ENCODE measurements at regions not wholly inside any gene's neighbourhood (a gene's known extent, or its start where the extent isn't known, plus 50 kb on each side); places are given as distances from the start of the nearest gene placed in this dataset.

- in situ Hi-C loops (cut with MboI; ENCODE audit: low pct_unique_long_range_greater_than_20kb, low sequenced_read_pairs, unreplicated experiment), result no loop called here
- TF ChIP-seq CTCF (IDR thresholded peaks at IDR 0.05; ENCODE audit: extremely low read depth, insufficient read depth, missing control alignments), result no peak
- DNase-seq (ENCODE audit: low spot score), result no peak
These were observed 135.9 kb downstream of the ITGB8 start for GRCh38 chr7:20466543-20467021.

GRCh38 chr7:20470082-20470481 lies 139.4 kb downstream of the ITGB8 start:
- DNase-seq (ENCODE audit: low spot score), result no peak
- no peak for TF ChIP-seq CTCF (IDR thresholded peaks at IDR 0.05; ENCODE audit: extremely low read depth, insufficient read depth, missing control alignments)
- in situ Hi-C loops (cut with MboI; ENCODE audit: low pct_unique_long_range_greater_than_20kb, low sequenced_read_pairs, unreplicated experiment), result no loop called here

- in situ Hi-C loops (cut with MboI; ENCODE audit: low pct_unique_long_range_greater_than_20kb, low sequenced_read_pairs, unreplicated experiment), result no loop called here
- TF ChIP-seq CTCF (IDR thresholded peaks at IDR 0.05; ENCODE audit: extremely low read depth, insufficient read depth, missing control alignments), result no peak
- no peak for DNase-seq (ENCODE audit: low spot score)
These were observed 140.0 kb downstream of the ITGB8 start for GRCh38 chr7:20470726-20471125.

GRCh38 chr7:20474249-20474648 lies 141.2 kb upstream of the ABCB5 start:
- no peak for TF ChIP-seq CTCF (IDR thresholded peaks at IDR 0.05; ENCODE audit: extremely low read depth, insufficient read depth, missing control alignments)
- DNase-seq (ENCODE audit: low spot score), result no peak
- in situ Hi-C loops (cut with MboI; ENCODE audit: low pct_unique_long_range_greater_than_20kb, low sequenced_read_pairs, unreplicated experiment), result no loop called here

- in situ Hi-C loops (cut with MboI; ENCODE audit: low pct_unique_long_range_greater_than_20kb, low sequenced_read_pairs, unreplicated experiment), result no loop called here
- no peak for TF ChIP-seq CTCF (IDR thresholded peaks at IDR 0.05; ENCODE audit: extremely low read depth, insufficient read depth, missing control alignments)
- no peak for DNase-seq (ENCODE audit: low spot score)
These were observed 139.7 kb upstream of the ABCB5 start for GRCh38 chr7:20475756-20476155.

- no peak for DNase-seq (ENCODE audit: low spot score)
- no peak for TF ChIP-seq CTCF (IDR thresholded peaks at IDR 0.05; ENCODE audit: extremely low read depth, insufficient read depth, missing control alignments)
- in situ Hi-C loops (cut with MboI; ENCODE audit: low pct_unique_long_range_greater_than_20kb, low sequenced_read_pairs, unreplicated experiment), result no loop called here
These were observed 138.4 kb upstream of the ABCB5 start for GRCh38 chr7:20477067-20477466.

- no peak for DNase-seq (ENCODE audit: low spot score)
- in situ Hi-C loops (cut with MboI; ENCODE audit: low pct_unique_long_range_greater_than_20kb, low sequenced_read_pairs, unreplicated experiment), result no loop called here
- no peak for TF ChIP-seq CTCF (IDR thresholded peaks at IDR 0.05; ENCODE audit: extremely low read depth, insufficient read depth, missing control alignments)
These were observed 135.8 kb upstream of the ABCB5 start for GRCh38 chr7:20479706-20480105.
